Stimulated activated CD8-positive, alpha-beta memory T cell treated with anti-CD3 and anti-CD28 coated beads, Interleukin-15, amount 100 ng/mL, for 4 hours (primary cell): ENCODE measurements at regions not wholly inside any gene's neighbourhood (a gene's known extent, or its start where the extent isn't known, plus 50 kb on each side); places are given as distances from the start of the nearest gene placed in this dataset.

Experiments used
- DNase-seq, 2 donors: peaks; one replicate each; pipeline ENCODE4 v3.0.0-alpha.2; 2020; ENCODE audit warnings: low read depth in 2 of 2

DNA sequence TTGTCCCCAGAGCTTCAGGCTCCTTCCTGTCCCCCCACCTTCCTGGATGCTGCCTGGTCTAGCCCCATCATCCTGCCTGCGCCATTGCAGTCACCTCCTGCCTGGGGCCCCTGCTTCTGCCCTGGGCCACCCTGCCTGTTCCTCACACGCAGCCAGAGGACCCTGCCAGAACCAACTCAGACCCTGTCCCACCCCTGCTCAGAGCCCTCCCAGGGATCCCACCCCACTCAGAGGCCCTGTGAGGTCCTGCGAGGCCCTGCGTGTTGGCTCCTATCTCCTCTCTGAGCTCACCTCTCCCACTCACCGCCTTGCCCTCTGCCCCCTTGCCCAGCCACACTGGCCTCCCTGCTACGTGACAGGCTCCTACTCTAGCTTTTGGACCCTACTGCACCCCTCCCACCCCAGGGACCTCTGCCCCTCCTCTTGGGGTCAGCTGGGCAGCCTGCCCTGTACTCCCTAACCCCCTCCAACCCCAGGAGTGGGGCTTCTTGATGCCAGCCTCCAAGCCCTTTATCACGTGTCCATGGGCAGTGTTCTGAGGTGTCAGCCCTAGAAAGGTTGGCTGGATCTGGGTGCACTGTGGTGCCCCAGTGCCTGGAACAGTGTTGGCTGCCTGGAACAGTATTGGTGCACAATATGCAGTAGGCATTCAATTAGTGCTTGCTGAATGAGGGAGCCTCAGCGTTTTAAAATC is 68.3 kb downstream of the CEBPB start:
- no peak for DNase-seq

- no peak for DNase-seq
Measured at GRCh38 chr20:50259705-50260478, 69.3 kb downstream of the CEBPB start.

GRCh38 chr20:50260479-50261221 is 70.0 kb downstream of the CEBPB start:
- no peak for DNase-seq

DNA sequence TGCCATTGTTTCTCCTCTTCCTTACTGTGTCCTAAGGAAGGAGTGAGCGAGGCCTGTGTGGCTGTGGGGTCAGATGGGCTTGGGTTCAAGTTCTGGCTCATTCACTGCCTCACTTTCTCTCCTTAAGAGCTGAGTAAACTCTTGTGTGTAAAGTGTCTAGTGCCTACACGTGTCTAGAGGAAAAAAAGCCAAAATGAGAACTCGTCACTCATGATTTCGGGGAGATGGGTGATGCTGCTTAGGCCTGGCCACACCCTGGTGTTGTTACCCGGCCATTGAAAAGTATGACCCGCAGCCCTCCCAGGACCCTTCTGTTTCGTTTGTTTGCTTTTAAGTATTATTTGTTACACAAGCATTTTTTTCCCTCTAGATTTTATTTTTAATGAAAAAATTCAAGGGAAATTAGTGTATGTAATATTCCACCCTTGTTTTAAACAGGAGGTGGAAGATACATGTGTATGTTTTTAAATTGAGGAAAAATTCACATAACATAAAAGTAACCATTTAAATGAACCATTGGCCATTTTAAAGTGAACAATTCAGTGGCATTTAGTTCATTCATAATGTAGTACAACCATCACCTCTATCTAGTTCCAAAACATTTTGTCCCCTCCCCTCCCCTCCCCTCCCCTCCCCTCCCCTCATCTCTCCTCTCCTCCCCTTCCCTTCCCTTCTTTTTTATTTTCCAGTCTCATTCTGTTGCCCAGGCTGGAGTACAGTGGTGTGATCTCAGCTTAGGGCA is 71.0 kb downstream of the CEBPB start:
- DNase-seq, result no peak

DNA sequence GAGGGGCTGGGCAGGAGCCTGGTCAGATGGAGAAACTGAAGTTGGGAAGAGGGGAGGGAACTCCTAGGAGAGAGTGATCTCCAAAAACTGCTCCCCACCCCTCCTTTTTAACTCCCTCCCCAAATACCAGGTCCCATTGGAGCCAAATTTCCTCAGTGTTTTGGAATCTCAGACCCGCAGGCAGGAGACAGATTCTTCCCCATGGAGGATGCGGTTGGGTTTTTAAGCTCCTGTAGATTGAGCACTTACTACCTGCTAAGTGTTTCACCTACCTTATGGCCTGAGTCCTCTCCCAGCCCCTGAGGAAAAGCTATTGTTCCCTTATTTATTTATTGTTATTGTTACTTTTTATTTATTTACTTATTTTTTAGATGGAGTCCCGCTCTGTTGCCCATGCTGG is 73.2 kb downstream of the CEBPB start:
- DNase-seq, result no peak

DNA sequence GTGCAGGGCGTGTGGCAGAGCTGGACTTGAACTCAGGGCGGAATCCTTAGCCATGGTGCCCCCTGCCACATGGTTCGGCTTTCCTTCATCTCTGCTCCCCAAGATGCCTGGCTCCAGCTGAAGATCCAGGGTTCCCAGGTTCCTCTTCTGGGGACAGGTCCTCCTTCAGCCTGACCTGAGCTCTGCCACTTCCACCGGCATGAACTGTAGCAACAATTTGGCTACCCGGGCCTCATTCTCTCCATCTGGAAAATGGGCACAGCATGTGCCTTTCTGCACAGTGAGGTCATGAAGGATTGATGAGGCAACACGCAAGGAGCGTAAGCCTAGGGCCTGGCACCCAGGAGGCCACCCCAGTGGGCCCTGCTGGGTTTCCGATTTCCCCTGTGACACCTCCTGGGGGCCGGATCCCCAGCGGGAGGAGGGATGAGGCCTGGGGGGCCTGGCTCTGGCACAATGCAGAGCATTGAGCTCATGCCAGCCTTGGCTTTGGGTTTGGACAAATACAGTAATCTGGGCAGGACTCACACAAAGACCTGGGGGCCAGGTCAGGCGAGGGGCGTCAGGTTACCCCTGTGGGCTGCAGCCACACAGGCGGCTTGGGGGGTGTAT is 74.0 kb downstream of the CEBPB start:
- DNase-seq, result no peak

DNA sequence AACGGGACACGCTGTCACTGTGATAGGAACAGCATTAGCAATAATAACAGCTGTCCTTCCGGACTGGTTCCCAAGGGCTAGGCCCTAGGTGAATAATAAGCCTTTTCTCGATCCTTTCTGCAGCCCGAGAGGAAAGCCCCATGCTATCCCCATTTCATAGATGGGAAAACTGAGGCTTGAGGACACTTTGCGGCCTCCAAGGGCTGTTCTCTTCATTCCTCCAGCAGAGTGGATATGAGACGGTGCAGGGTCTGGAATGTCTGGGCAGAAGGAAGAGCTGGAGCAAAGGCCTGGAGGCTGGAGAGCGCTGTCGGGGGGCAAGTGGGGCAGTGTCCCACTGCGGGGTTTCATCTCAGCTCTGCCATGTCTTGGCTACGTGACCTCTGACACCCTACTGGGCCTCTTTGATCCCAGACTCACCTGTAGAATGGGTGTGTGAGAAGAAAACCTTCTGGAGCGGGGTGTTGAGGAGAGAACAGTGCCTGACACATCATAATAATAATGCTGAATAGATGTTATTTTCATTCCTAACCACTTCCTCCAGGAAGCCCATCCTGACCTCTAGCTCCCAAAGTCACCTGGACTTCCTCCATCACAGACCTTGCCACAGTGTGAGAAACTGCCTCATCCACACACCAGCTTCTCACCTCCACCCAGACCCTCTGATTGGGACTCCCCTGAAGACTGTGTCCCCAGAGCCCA is 74.8 kb downstream of the CEBPB start:
- DNase-seq, result no peak

DNA sequence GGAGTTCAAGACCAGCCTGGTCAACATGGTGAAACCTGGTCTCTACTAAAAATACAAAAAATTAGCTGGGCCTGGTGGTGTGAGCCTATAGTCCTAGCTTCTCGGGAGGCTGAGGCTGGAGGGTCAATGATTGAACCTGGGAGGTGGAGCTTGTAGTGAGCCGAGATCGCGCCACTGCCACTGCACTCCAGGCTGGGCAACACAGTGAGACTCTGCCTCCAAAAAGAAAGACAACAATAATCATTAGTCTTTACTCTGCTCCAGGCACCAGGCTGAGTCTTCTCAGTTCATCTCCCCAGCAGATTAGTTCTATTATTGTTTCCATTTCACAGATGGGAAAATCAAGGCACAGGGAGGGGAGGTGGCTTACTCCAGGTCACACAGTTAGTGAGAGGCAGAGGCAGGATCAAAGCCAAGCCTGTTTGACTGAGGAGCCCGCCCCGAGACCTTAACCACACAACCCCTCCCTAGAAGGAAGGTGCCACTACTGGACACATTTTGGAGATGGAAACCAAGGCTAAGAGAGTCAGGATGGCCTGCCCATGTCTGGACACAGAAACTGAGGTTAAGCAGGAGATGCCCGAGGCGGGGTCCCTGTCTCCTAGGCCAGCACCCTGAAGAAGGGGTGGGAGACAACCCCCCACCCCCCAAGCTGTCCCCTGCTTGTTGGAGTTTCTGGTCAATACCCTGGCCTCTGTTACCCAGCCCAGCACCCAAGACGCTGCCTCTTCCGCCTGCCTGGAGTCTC is 75.8 kb downstream of the CEBPB start:
- no peak for DNase-seq

GRCh38 chr20:50267041-50267865 is 76.6 kb downstream of the CEBPB start:
- DNase-seq, result no peak

DNA sequence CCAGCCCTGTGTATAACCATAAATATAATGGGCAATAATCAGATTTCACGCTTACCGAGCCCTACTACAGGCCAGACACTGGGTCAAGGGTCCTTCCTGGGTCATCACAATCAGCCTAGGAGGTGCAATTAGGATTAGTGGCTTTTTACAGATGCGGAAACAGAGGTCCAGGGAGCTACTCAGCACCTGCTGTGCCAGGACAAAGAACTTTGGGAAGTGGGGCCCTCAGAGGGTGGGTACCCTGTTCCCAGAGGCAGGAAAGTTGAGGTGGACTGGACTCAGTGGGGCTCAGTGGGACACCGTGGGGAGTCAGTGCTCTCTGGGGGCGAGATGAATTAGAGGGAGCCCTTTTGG is 77.2 kb downstream of the CEBPB start:
- DNase-seq, result no peak

GRCh38 chr20:50269091-50270033 is 78.7 kb downstream of the CEBPB start:
- no peak for DNase-seq

DNA sequence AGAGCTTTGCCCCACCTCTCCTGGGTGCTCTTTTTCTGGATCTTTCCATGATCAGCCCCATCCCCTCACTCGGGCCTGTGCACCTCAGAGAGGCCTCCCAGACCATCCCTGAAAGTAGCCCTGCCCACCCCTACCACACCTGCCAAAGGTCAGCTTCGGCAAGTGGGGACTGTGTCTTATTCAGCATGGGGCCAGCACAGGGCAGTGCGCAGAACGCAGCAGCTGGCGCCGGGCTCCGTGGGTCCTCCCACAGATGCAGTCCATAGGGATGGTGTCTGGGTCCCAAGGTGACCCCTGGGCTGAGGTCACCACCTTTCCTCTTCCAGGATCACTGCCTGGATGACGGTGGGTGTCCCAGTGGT is 79.4 kb downstream of the CEBPB start:
- no peak for DNase-seq

DNA sequence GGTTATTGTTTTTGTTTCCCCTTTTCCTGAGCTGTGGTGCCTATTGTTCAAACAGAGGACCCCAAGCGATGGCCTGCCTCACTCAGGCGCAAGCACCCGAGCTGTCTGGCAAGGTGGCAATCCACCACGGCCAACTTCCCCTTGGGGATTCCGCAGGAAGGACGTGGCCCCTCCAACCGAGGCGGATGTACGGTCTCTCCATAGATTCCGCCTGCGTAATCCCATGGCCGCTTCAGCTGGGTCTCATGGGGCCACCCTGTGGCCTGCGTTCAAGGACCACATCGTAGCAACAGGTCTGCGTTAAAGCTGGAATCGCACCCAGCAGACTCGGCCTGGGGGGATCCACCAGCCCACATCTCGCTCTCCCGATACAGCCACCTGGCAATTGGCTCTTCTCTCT is 79.9 kb downstream of the CEBPB start:
- DNase-seq, result no peak

DNA sequence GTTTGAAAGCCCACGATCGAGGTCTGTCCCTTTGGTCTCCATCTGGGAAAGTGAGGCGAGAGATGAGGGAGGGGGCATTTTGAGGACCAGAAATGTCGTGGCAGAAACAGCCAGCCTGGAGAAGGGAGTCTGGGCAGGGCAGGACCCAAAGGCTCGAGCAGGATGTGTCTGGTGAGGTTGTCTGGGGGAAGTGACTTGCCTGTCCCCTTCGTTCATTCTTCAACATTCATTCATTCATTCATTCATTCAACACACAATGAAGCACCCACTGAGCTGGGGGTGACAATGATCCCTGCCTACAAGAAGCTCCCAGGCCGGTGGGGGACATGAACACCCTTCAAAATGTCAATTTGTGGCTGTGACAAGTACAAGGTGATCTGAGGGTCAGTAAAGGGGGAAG is 80.5 kb downstream of the CEBPB start:
- no peak for DNase-seq

DNA sequence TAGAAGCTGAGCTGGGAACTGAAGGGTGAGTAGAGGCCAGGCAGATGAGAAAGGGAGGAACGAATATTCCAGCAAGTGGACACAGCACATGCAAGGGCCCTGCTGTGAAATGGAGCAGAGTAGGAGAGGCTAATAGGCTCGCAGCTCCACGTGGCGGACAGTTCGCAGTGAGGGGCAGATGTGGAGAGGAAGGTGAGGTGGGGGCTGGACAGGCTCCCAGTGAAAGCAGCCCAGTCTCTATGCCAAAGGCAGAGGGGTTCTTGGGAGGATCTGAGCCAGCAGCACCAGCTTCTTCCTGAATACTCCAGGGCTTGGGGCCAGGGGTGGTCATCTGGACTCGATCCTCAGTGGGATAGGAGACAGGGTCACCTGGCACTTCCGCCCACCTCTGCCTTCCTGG is 81.0 kb downstream of the CEBPB start:
- no peak for DNase-seq

DNA sequence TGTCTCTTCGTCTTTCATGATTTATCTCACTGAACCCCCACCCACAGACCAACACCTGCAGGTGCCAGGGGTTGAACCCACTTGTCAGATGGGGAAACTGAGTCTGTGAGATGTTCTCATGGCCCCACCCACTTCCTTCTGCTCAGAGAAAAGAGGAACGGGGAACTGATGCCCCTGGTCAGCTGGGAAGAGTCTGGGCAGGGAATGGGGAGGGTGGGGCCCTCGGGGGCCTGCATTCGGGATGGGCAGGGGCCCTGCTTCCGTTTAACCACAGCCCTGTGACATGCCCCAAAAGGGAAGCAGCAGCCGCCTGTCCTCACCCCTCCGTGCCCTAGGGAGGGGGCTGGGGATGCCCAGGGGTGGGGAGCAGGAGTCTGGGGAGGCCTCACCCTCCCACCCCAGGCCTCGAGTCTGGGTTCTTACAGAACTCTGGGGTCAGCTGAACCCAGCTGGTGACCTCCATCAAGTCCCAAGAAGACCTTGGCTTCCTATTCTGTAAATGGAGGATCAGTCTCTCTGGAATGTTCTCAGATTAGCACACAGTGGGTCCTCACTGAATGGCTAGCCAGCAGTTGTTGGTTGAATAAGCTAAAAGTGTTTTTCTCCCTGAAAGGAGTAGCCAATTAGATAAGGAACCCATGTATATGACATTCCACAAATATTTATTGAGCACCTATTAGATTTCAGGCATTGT is 81.5 kb downstream of the CEBPB start:
- no peak for DNase-seq

DNA sequence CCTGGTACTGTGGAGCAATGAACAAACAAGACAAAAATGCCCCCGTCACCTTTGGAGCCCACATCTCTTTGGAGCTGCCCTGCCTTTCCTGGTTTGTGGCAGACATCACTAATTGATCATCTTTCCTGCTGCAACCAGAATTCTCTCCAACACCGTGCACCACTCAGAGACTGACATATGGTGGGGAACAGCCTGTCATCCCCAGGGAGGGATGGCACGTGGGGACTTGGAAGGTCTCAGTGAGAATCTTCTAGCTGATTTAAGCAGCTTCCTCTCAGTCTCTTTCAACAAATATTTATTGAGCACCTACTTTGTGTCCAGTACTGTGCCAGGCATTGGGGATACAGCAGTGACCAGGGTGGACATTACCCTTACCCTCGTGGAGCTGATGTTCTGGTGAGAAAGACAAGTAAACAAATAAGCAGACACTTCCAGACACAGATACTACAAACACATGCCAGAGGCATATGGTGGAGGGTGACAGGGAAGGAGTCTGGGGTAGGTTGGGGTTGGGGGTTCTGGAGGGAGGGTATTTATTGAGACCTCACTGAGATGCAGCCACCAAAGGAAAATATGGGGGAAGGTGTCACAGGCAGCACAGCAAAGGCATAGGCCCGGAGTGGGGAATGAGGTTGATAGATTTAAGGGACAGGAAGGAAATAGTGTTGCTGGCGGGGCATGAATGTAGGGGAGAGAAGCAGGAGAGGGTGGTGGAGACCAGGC is 82.3 kb downstream of the CEBPB start:
- no peak for DNase-seq
